HL-60 (cell line): ENCODE measurements at regions not wholly inside any gene's neighbourhood (a gene's known extent, or its start where the extent isn't known, plus 50 kb on each side); places are given as distances from the start of the nearest gene placed in this dataset.

Source experiments
- CTCF ChIP-seq: IDR thresholded peaks from one replicate; pipeline ENCODE4 v1.5.1; 2011; ENCODE audit warnings: low read length, control low read depth, inconsistent platforms; ENCODE audit not compliant: insufficient read depth
- GABPA ChIP-seq: IDR thresholded peaks from 2 replicates; pipeline ENCODE4 v1.6.1; 2012; ENCODE audit warnings: low read depth
- POLR2AphosphoS5 ChIP-seq: IDR thresholded peaks from 2 replicates; pipeline ENCODE4 v1.6.1; 2012; ENCODE audit warnings: low read depth
- REST ChIP-seq: IDR thresholded peaks from 2 replicates; pipeline ENCODE4 v1.6.1; 2012; ENCODE audit warnings: low read depth; ENCODE audit not compliant: insufficient replicate concordance
- SPI1 ChIP-seq: IDR thresholded peaks from 2 replicates; pipeline ENCODE4 v1.6.1; 2012; ENCODE audit warnings: low read depth, mild to moderate bottlenecking, borderline replicate concordance

- TF ChIP-seq CTCF, result no peak
- no peak for TF ChIP-seq SPI1
- no peak for TF ChIP-seq POLR2AphosphoS5
- TF ChIP-seq REST, result no peak
- no peak for TF ChIP-seq GABPA
These were observed 113.6 kb upstream of the MGAT5 start for GRCh38 chr2:134140251-134140661.
